Neural progenitor cell (in vitro differentiated cells): ENCODE measurements at regions not wholly inside any gene's neighbourhood (a gene's known extent, or its start where the extent isn't known, plus 50 kb on each side); places are given as distances from the start of the nearest gene placed in this dataset.

Source experiments
- EZH2phosphoT487 ChIP-seq: fragments of 200-600 bp; sonication (generic); IDR thresholded peaks from 2 replicates; pipeline ENCODE4 v1.6.1; 2017; ENCODE audit warnings: antibody characterized with exemption
- TF ChIP-seq, protein P1 (sequence below): fragments of 200-600 bp; sonication (generic); IDR thresholded peaks from 2 replicates; pipeline ENCODE4 v1.5.1; 2017; ENCODE audit warnings: antibody characterized with exemption, mild to moderate bottlenecking

DNA sequence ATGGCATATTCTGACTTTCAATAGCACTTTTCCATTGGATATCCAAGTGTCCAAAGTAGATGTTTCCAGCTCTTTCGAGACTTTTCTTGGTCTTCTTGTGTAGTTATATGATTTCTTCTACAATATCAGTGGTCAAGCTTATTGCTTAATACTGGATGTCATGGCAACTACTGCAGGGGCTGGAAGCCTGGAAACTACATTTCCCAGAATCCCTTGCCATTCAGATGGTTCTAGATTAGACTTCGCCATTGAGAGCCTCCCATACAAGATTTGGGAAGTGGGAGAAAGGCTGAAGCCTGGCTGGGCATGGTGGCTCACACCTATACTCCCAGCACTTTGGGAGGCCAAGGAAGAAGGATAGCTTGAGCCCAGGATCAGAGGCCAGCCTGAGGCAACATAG lies 153.6 kb downstream of the C16orf95 start:
- TF ChIP-seq, protein P1, sequence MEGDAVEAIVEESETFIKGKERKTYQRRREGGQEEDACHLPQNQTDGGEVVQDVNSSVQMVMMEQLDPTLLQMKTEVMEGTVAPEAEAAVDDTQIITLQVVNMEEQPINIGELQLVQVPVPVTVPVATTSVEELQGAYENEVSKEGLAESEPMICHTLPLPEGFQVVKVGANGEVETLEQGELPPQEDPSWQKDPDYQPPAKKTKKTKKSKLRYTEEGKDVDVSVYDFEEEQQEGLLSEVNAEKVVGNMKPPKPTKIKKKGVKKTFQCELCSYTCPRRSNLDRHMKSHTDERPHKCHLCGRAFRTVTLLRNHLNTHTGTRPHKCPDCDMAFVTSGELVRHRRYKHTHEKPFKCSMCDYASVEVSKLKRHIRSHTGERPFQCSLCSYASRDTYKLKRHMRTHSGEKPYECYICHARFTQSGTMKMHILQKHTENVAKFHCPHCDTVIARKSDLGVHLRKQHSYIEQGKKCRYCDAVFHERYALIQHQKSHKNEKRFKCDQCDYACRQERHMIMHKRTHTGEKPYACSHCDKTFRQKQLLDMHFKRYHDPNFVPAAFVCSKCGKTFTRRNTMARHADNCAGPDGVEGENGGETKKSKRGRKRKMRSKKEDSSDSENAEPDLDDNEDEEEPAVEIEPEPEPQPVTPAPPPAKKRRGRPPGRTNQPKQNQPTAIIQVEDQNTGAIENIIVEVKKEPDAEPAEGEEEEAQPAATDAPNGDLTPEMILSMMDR: no peak
- TF ChIP-seq EZH2phosphoT487: no peak
